CD4-positive, alpha-beta T cell treated with Interleukin-6 at 100 ng/mL for 8 hours (primary cell): ENCODE measurements at regions not wholly inside any gene's neighbourhood (a gene's known extent, or its start where the extent isn't known, plus 50 kb on each side); places are given as distances from the start of the nearest gene placed in this dataset.
"Not testable (repeated sequence)": the region's sequence is repeated elsewhere in the genome, so short reads cannot be mapped to it uniquely, and the experiment has no call there.

Experiments used
- DNase-seq: peaks from one replicate; pipeline ENCODE4 v3.0.0-alpha.2; 2020; ENCODE audit warnings: mixed read lengths, low spot score

GRCh38 chr2:234693191-234693590, 196.3 kb upstream of the ARL4C start:
- not testable (repeated sequence) for DNase-seq

- no peak for DNase-seq
These were observed 195.4 kb upstream of the ARL4C start for GRCh38 chr2:234691968-234692955.

GRCh38 chr2:234691214-234691575, 194.3 kb upstream of the ARL4C start:
- no peak for DNase-seq

- DNase-seq, result no peak
These were observed 193.8 kb upstream of the ARL4C start for GRCh38 chr2:234690569-234691213.

- no peak for DNase-seq
These were observed 193.1 kb upstream of the ARL4C start for GRCh38 chr2:234689911-234690379.

- DNase-seq, result no peak
These were observed 191.0 kb upstream of the ARL4C start for GRCh38 chr2:234687718-234688475.

- no peak for DNase-seq
These were observed 189.4 kb upstream of the ARL4C start for GRCh38 chr2:234686088-234686890.

- no peak for DNase-seq
These were observed 187.6 kb upstream of the ARL4C start for GRCh38 chr2:234684466-234684865.

- no peak for DNase-seq
These were observed 187.1 kb upstream of the ARL4C start for GRCh38 chr2:234683950-234684349.

- no peak for DNase-seq
These were observed 185.8 kb upstream of the ARL4C start for GRCh38 chr2:234682492-234683228.

- no peak for DNase-seq
These were observed 184.1 kb upstream of the ARL4C start for GRCh38 chr2:234680688-234681619.

GRCh38 chr2:234679741-234680687, 183.1 kb upstream of the ARL4C start:
- no peak for DNase-seq

GRCh38 chr2:234679301-234679740, 182.4 kb upstream of the ARL4C start:
- DNase-seq, result no peak

GRCh38 chr2:234678711-234679110, 181.8 kb upstream of the ARL4C start:
- DNase-seq, result no peak

- DNase-seq, result no peak
These were observed 181.1 kb upstream of the ARL4C start for GRCh38 chr2:234677758-234678538.

GRCh38 chr2:234676783-234677450, 180.0 kb upstream of the ARL4C start:
- no peak for DNase-seq
